GM12891 (cell line): ENCODE measurements at regions not wholly inside any gene's neighbourhood (a gene's known extent, or its start where the extent isn't known, plus 50 kb on each side); places are given as distances from the start of the nearest gene placed in this dataset.

ENCODE experiments used
- PAX5 ChIP-seq: IDR thresholded peaks from 2 replicates; pipeline ENCODE4 v1.6.1; 2011; ENCODE audit warnings: low read length, moderate library complexity, mild to moderate bottlenecking; ENCODE audit not compliant: insufficient read depth, severe bottlenecking
- POLR2A ChIP-seq: IDR thresholded peaks from 2 replicates; pipeline ENCODE4 v1.6.1; 2011; ENCODE audit warnings: low read depth, low read length, control low read depth
- POLR2AphosphoS5 ChIP-seq: IDR thresholded peaks from 2 replicates; pipeline ENCODE4 v1.6.1; 2011; ENCODE audit warnings: low read depth, low read length, control low read depth
- POU2F2 ChIP-seq: IDR thresholded peaks from 2 replicates; pipeline ENCODE4 v1.6.1; 2011; ENCODE audit warnings: low read depth, mild to moderate bottlenecking, control low read depth, low read length, moderate library complexity
- SPI1 ChIP-seq: IDR thresholded peaks from 2 replicates; pipeline ENCODE4 v1.6.1; 2011; ENCODE audit warnings: low read depth, low read length, control low read depth
- TAF1 ChIP-seq: IDR thresholded peaks from 2 replicates; pipeline ENCODE4 v1.6.1; 2011; ENCODE audit warnings: low read depth, low read length, control low read depth

DNA sequence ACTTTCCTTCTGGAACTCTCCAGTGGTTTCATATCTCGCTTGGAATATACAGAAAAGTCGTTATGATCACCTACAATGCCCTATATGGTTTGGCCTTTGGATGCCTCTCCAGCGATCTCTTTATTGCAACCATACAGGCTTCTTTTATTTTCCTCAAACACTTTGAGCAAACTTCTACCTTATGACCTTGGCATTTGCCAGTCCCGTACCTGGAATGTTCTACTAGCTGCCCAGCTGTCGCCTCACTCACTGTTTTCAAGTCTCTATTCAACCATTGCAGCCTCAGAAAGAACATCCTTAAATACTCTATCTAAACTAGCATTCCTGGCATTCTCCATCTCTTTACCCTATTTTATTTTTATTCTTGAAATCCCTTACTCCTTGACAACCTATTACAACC lies 50.4 kb upstream of the NEDD9 start:
- TF ChIP-seq POLR2AphosphoS5 (no peak), POLR2A (no peak), TAF1 (no peak), POU2F2 (no peak), PAX5 (no peak), SPI1 (no peak)
